WI38 (cell line): ENCODE measurements at regions not wholly inside any gene's neighbourhood (a gene's known extent, or its start where the extent isn't known, plus 50 kb on each side); places are given as distances from the start of the nearest gene placed in this dataset.
A peak's percentile ranks its signal among the peaks of the same experiment; 100 is the strongest.
"Not testable (repeated sequence)": the region's sequence is repeated elsewhere in the genome, so short reads cannot be mapped to it uniquely, and the experiment has no call there.

Experiments
- H3K4me3 ChIP-seq: 2 replicates; pipeline ENCODE4 v1.5.1; 2011; ENCODE audit warnings: low read depth, mild to moderate bottlenecking, control low read depth, low read length
- CTCF ChIP-seq: IDR thresholded peaks from 2 replicates; pipeline ENCODE4 v1.5.1; 2012; ENCODE audit warnings: low read depth, mild to moderate bottlenecking, control low read depth, low read length

- TF ChIP-seq CTCF: no peak
- no peak overlapping the region for H3K4me3 ChIP-seq
These were observed 208.1 kb downstream of the VGLL3 start for GRCh38 chr3:86782866-86783265.

- TF ChIP-seq CTCF: no peak
These were observed 208.7 kb downstream of the VGLL3 start for GRCh38 chr3:86782286-86782685.

GRCh38 chr3:86774082-86774691 is 216.8 kb downstream of the VGLL3 start:
- peak; percentile 22; the same call in 1 of the 2 replicates for TF ChIP-seq CTCF
- H3K4me3 ChIP-seq: no peak overlapping the region

More at GRCh38 chr3:86782286-86782685, 208.7 kb downstream of the VGLL3 start:
- no peak overlapping the region for H3K4me3 ChIP-seq

- no peak overlapping the region for H3K4me3 ChIP-seq
- TF ChIP-seq CTCF: no peak
These were observed 218.2 kb downstream of the VGLL3 start for GRCh38 chr3:86772699-86773098.

- no peak overlapping the region for H3K4me3 ChIP-seq
- no peak for TF ChIP-seq CTCF
These were observed 219.0 kb downstream of the VGLL3 start for GRCh38 chr3:86771741-86772512.

GRCh38 chr3:86766331-86766730 is 224.6 kb downstream of the VGLL3 start:
- no peak overlapping the region for H3K4me3 ChIP-seq
- TF ChIP-seq CTCF: no peak

- not testable (repeated sequence) for H3K4me3 ChIP-seq
These were observed 233.4 kb downstream of the VGLL3 start for GRCh38 chr3:86757322-86758179.
